Skeletal muscle tissue (tissue), 3 donors: ENCODE measurements at regions not wholly inside any gene's neighbourhood (a gene's known extent, or its start where the extent isn't known, plus 50 kb on each side); places are given as distances from the start of the nearest gene placed in this dataset.

ENCODE experiments used
- H3K27ac ChIP-seq: one replicate; pipeline ENCODE4 v1.7.0; 2013; ENCODE audit warnings: mild to moderate bottlenecking, low read depth, low read length, inconsistent platforms
- H3K27me3 ChIP-seq, 3 donors: one replicate each; pipeline ENCODE4 v1.7.0; 2013; ENCODE audit warnings: low read length in 3 of 3; ENCODE audit not compliant: control insufficient read depth in 3 of 3, insufficient read depth in 3 of 3
- H3K36me3 ChIP-seq, 3 donors: one replicate each; pipeline ENCODE4 v1.7.0; 2013; ENCODE audit warnings: low read length in 3 of 3; ENCODE audit not compliant: control insufficient read depth in 3 of 3, insufficient read depth in 3 of 3
- H3K4me1 ChIP-seq, 3 donors: one replicate each; pipeline ENCODE4 v1.7.0; 2013; ENCODE audit warnings: low read length in 3 of 3, mild to moderate bottlenecking in 3 of 3; ENCODE audit not compliant: control insufficient read depth in 3 of 3, insufficient read depth in 3 of 3
- H3K4me3 ChIP-seq, 3 donors: one replicate each; pipeline ENCODE4 v1.7.0; 2013; ENCODE audit warnings: low read length in 3 of 3
- H3K9ac ChIP-seq, 3 donors: one replicate each; pipeline ENCODE4 v1.7.0; 2013; ENCODE audit warnings: low read length in 3 of 3, mild to moderate bottlenecking in 3 of 3, moderate library complexity in 2 of 3, low read depth in 1 of 3
- H3K9me3 ChIP-seq, 3 donors: one replicate each; pipeline ENCODE4 v1.7.0; 2013; ENCODE audit warnings: low read length in 3 of 3; ENCODE audit not compliant: control insufficient read depth in 3 of 3
- donor health status: Osteomylitis.

DNA sequence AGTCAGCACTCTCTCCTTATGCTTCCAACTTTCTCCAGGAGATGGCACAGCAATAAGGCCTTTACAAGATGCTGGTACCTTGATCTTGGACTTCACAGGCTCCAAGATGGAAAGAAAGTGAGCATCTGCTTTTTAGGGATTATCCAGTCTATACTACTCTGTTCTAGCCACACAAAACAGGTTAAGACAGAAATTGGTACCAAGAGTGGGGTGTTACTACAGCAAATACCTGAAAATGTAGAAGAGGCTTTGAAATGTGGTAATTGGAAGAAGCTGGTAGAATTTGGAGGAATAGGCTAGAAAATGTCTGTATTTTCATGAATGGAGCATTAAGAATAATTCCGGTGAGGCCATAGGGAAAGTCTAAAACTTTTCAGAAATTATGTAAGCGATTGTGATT, 484.8 kb upstream of the GRIA1 start:
- no peaks in the 10 kb centered on the region for H3K36me3 ChIP-seq
- H3K9me3 ChIP-seq, result peaks cover 0 to 5% (median 3%) of the 10 kb centered on the region in 3 donors
- no peak overlapping the region for H3K4me3 ChIP-seq
- no peak overlapping the region for H3K27ac ChIP-seq
- H3K9ac ChIP-seq, result no peak overlapping the region
- H3K4me1 ChIP-seq, result no peaks in the 10 kb centered on the region
- H3K27me3 ChIP-seq, result no peaks in the 10 kb centered on the region

DNA sequence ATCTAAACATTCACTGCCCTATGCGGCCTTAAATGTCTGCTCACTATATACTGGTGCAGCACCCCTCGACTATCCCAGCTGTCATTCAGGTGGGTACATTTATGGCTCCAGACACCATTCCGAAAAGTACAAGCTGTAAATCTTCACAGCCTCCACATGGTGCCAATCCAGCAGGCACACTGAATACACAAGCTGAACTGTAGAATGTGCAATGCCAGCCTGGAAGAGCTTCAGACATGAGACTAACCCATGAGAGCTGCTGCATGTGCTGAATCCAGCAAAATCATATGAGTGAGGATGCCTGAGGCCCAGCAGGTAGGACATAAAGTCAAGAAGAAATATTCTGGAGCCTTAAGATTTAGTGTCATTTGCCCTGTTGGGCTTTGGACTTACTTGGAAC, 483.8 kb upstream of the GRIA1 start:
- no peaks in the 10 kb centered on the region for H3K36me3 ChIP-seq
- H3K27me3 ChIP-seq, result no peaks in the 10 kb centered on the region
- H3K27ac ChIP-seq, result no peak overlapping the region
- H3K4me3 ChIP-seq, result no peak overlapping the region
- no peak overlapping the region for H3K9ac ChIP-seq
- peaks cover 0 to 5% (median 3%) of the 10 kb centered on the region in 3 donors for H3K9me3 ChIP-seq
- H3K4me1 ChIP-seq, result no peaks in the 10 kb centered on the region

GRCh38 chr5:153014194-153014593, 476.3 kb upstream of the GRIA1 start:
- Histone ChIP-seq H3K9ac (no peak overlapping the region), H3K9me3 (no peaks in the 10 kb centered on the region), H3K27me3 (no peaks in the 10 kb centered on the region), H3K27ac (no peak overlapping the region), H3K4me1 (no peaks in the 10 kb centered on the region), H3K4me3 (no peak overlapping the region), H3K36me3 (no peaks in the 10 kb centered on the region)

DNA sequence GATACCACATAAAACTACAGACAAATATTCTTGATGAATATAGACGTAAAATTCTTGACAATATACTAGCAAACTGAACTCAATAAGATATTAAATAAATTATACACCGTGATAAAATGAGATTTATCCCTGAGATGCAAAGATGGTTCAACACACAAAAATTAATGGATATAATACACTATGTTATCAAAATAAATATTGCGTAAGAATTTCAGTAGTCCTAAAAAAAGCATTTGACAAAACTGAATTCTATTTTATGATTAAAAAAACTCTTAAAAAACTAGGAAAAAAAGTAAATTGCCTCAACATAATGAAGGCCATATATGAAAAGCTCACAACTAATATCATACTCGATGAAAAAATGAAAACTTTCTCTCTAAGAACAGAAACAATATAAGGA, 472.3 kb upstream of the GRIA1 start:
- Histone ChIP-seq H3K9me3 (peaks cover 4 to 7% (median 5%) of the 10 kb centered on the region in 3 donors), H3K9ac (no peak overlapping the region), H3K36me3 (no peaks in the 10 kb centered on the region), H3K27ac (no peak overlapping the region), H3K27me3 (no peaks in the 10 kb centered on the region), H3K4me1 (no peaks in the 10 kb centered on the region), H3K4me3 (no peak overlapping the region)

DNA sequence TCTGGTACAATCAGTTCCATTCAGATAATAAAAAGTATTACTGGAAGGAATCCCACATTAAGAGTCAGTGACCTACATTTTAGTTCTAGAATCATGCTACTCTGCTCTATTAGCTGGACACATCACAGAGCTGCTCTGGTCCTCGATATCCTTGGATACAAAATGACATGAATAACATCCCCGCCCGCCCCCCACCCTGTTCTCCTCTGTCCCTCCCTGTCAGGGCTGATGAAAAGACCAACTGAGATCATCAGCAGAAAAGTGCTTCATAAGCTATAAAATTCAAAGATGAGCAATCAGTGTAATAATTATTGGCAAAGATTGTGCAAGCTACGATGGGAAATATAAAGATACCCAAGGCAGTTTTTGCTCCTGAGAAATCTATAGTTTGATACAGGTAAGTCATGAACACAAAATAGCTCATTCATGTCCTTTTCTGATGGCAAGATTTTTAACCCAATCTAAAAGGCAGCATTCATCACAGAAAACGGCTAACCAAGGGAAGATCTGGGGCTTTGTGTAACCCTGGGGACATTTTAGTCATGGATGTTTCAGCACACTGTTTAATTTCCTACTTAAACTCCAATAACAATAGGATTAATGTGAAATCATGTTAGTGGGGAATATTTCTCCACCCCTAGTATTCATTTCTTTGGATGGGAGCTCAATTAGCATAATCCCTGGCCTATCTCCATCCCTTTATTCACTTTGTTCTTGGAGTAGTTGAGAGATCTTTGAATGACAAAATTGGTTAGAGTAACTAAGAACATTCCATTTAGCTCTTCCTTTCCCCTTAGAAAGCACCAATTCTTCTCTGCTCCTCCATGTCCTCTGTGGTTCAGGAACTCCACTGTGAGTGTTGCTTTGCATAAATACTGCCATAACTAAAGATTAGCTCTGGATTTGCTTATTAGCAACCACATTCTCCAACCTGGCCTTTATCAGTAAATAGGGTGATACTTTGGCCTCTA, 459.4 kb upstream of the GRIA1 start:
- Histone ChIP-seq H3K9ac (no peak overlapping the region), H3K9me3 (no peaks in the 10 kb centered on the region)

GRCh38 chr5:153039501-153039900, 451.0 kb upstream of the GRIA1 start:
- Histone ChIP-seq H3K9me3 (no peaks in the 10 kb centered on the region), H3K4me3 (no peak overlapping the region), H3K36me3 (no peaks in the 10 kb centered on the region), H3K27ac (no peak overlapping the region), H3K4me1 (no peaks in the 10 kb centered on the region), H3K27me3 (no peaks in the 10 kb centered on the region), H3K9ac (no peak overlapping the region)

More for the DNA sequence above, 459.4 kb upstream of the GRIA1 start:
- Histone ChIP-seq H3K27ac (no peak overlapping the region), H3K36me3 (no peaks in the 10 kb centered on the region), H3K4me3 (no peak overlapping the region), H3K27me3 (no peaks in the 10 kb centered on the region), H3K4me1 (no peaks in the 10 kb centered on the region)

GRCh38 chr5:153043886-153044285, 446.6 kb upstream of the GRIA1 start:
- no peak overlapping the region for H3K4me3 ChIP-seq
- no peaks in the 10 kb centered on the region for H3K36me3 ChIP-seq
- no peaks in the 10 kb centered on the region for H3K27me3 ChIP-seq
- no peak overlapping the region for H3K9ac ChIP-seq
- H3K27ac ChIP-seq, result no peak overlapping the region
- H3K4me1 ChIP-seq, result no peaks in the 10 kb centered on the region
- no peaks in the 10 kb centered on the region for H3K9me3 ChIP-seq

DNA sequence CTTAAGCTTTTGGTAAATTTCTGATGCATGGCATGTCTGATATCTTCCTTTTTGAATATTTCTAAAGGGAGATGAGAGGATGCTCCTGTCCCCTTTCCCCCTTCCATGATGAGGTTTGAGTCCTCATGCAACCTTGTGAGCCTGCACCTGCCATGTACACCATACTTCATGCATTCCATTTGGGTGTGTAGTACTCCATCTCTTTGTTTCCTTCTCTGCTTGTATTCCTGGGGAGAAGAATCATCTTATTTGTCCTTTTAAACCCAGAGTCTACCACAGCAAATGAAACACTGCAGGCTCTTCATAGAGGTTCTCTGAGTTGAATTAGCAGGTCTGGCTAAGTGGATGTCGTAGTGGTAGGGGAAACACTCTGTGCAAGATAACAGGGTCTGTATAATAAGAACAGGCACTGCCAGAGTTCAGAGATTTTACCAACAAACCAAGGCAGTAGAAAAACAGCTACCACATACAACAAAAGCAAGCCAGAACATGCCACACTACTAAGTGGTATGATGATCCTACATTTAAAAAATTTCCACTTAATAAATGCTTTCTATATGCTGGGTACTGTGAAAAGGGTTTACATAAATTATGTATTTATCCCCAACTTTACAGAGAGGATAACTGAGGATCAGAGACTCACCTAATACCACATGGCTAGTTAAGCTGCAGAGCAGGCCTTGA, 439.8 kb upstream of the GRIA1 start:
- no peaks in the 10 kb centered on the region for H3K4me1 ChIP-seq
- H3K27me3 ChIP-seq, result no peaks in the 10 kb centered on the region
- H3K9me3 ChIP-seq, result no peaks in the 10 kb centered on the region

GRCh38 chr5:153066281-153066680, 424.2 kb upstream of the GRIA1 start:
- Histone ChIP-seq H3K27me3 (no peaks in the 10 kb centered on the region), H3K4me3 (no peak overlapping the region), H3K36me3 (no peaks in the 10 kb centered on the region), H3K9me3 (no peaks in the 10 kb centered on the region), H3K27ac (no peak overlapping the region), H3K4me1 (no peaks in the 10 kb centered on the region), H3K9ac (no peak overlapping the region)

More for the DNA sequence above, 439.8 kb upstream of the GRIA1 start:
- Histone ChIP-seq H3K4me3 (no peak overlapping the region), H3K9ac (no peak overlapping the region), H3K27ac (no peak overlapping the region), H3K36me3 (no peaks in the 10 kb centered on the region)

DNA sequence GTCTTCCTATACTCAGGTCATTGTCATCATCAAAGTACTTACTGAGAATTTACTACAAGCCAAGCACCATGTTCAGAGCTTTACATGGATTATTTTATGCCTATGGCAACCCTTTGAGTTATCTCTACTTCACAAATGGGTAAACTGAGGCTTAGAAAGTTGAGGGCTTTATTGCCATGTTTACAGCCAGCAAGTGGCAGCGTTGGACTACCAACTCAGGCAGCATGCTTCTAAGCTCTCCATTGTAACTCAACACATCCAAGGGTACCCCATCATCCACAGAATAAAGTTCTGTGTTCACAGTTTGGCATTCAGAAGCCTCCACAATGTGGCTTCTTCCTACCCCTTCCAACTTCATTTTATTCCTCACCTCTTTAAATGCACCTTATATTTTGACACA, 422.6 kb upstream of the GRIA1 start:
- no peak overlapping the region for H3K4me3 ChIP-seq

More for the DNA sequence above, 422.6 kb upstream of the GRIA1 start:
- H3K9me3 ChIP-seq, result no peaks in the 10 kb centered on the region
- no peaks in the 10 kb centered on the region for H3K36me3 ChIP-seq
- H3K9ac ChIP-seq, result no peak overlapping the region
- no peak overlapping the region for H3K27ac ChIP-seq
- no peaks in the 10 kb centered on the region for H3K27me3 ChIP-seq
- H3K4me1 ChIP-seq, result no peaks in the 10 kb centered on the region
